Heart left ventricle (tissue), 16 donors: ENCODE measurements at regions not wholly inside any gene's neighbourhood (a gene's known extent, or its start where the extent isn't known, plus 50 kb on each side); places are given as distances from the start of the nearest gene placed in this dataset.

Experiments
- ATAC-seq, 4 donors: fragments of 200-7000 bp; cut with Tn5 transposase; one replicate each; pipeline ENCODE4 v1.9.1; 2020 to 2022; ENCODE audit warnings: moderate library complexity in 4 of 4, mild to moderate bottlenecking in 3 of 4, moderate number of reproducible peaks in 1 of 4
- DNase-seq, 5 donors: peaks; one replicate each; pipeline ENCODE4 v3.0.0-alpha.2; 2020
- H3K27ac ChIP-seq, 12 donors: fragments of 200-600 bp; sonication (generic) in 4 of 12; one replicate each; pipeline versions ENCODE4 v1.5.0 to v1.8.0; 2016 to 2022; ENCODE audit warnings: mild to moderate bottlenecking in 2 of 12
- H3K27me3 ChIP-seq, 9 donors: fragments of 200-600 bp; sonication (generic) in 2 of 9; one replicate each; pipeline versions ENCODE4 v1.5.1 to v1.8.0; 2016 to 2022; ENCODE audit warnings: mild to moderate bottlenecking in 3 of 9
- H3K36me3 ChIP-seq, 9 donors: fragments of 200-600 bp; sonication (generic) in 2 of 9; one replicate each; pipeline versions ENCODE4 v1.5.0 to v1.8.0; 2018 to 2022; ENCODE audit warnings: mild to moderate bottlenecking in 2 of 9
- H3K4me1 ChIP-seq, 12 donors: fragments of 200-600 bp; sonication (generic) in 4 of 12; one replicate each; pipeline versions ENCODE4 v1.5.0 to v1.8.0; 2016 to 2022; ENCODE audit warnings: mild to moderate bottlenecking in 3 of 12
- H3K4me3 ChIP-seq, 12 donors: fragments of 200-600 bp; sonication (generic) in 4 of 12; one replicate each; pipeline versions ENCODE4 v1.5.0 to v1.8.0; 2017 to 2022; ENCODE audit warnings: mild to moderate bottlenecking in 9 of 12, moderate library complexity in 4 of 12
- H3K9me3 ChIP-seq, 12 donors: fragments of 200-600 bp; sonication (generic) in 4 of 12; one replicate each; pipeline versions ENCODE4 v1.5.0 to v1.8.0; 2016 to 2022; ENCODE audit warnings: mild to moderate bottlenecking in 1 of 12
- CTCF ChIP-seq, 12 donors: fragments of 200-600 bp; sonication (generic) in 4 of 12; IDR thresholded peaks; one replicate each; pipeline versions ENCODE4 v1.5.0 to v1.8.0; 2018 to 2022; ENCODE audit warnings: antibody characterized with exemption in 12 of 12, mild to moderate bottlenecking in 5 of 12
- POLR2A ChIP-seq, 2 donors: fragments of 450-650 bp; IDR thresholded peaks; one replicate each; pipeline ENCODE4 v1.6.1; 2017; ENCODE audit warnings: antibody characterized with exemption in 2 of 2, mild to moderate bottlenecking in 2 of 2, moderate library complexity in 2 of 2
- WGBS, 4 donors: extraction: QIAGEN DNeasy Blood & Tissue Kit in 2 of 4; methylation state at CpG; one replicate each; pipeline versions ENCODE4 v1.1.5 to v1.1.7; 2013 to 2018; 5-methylcytosine and 5-hydroxymethylcytosine counted together
- intact Hi-C, 10 donors: fragments of 100-400 bp; cut with DNase I; formaldehyde crosslinking; loops; one replicate each; pipeline versions ENCODE4 v1.11.1 to v1.14.2; 2022
- donor health status: ischemic (EF 13 %, LVEDD 7.1; RV severe dilation, severe dysfunction).
- donor health status: healthy with polysubstance abuse.
- donor health status: DM: no; HTN: yes; CAD: no.
- donor health status: DM: no; HTN: no; CAD: no.
- donor health status: ischemic (EF 25% LVEDD 6.9; RV normal size, moderate dysfunction).
- donor health status: ischemic (EF 25% LVEDD 5.7; RV mildly dilated, moderate dysfunction).
- donor health status: healthy.
- donor health status: DM: yes; HTN: yes; CAD: no.
- donor health status: ischemic (EF 35%, LVEDD 5.7; RV mildly dilated, moderate dysfunction).
- donor health status: nonischemic (EF 11% LVEDD 7.7; RV severe dilation, severe dysfunction).
- donor health status: DM: yes; HTN: yes; CAD: no.
- donor health status: PGD.
- donor health status: ischemic (EF 29% LVEDD 5.4; RV normal size, mild dysfunction).
- donor health status: nonischemic (EF 23%, LVEDD 6.1; RV moderate dilation, normal function).

- ATAC-seq (peak; percentile 55 to 86 (median 81)), DNase-seq (peak in 1 of 5 donors; percentile 16)
- TF ChIP-seq CTCF (IDR thresholded peaks at IDR 0.05) (peak; percentile 57 to 79 (median 68)), POLR2A (IDR thresholded peaks at IDR 0.05) (no peak)
- WGBS, 4 donors: 30 to 57% (median 50%) methylated on average over 3 to 4 of the region's 4 CpGs
- H3K4me3 ChIP-seq: no peak overlapping the region
- no peaks in the 10 kb centered on the region for H3K9me3 ChIP-seq
- H3K27ac ChIP-seq: no peak overlapping the region
- H3K36me3 ChIP-seq: no peaks in the 10 kb centered on the region
- peaks cover 0 to 5% (median 0%) of the 10 kb centered on the region in 12 donors for H3K4me1 ChIP-seq
- intact Hi-C loops: loop anchor here (2.0 to 10.0 kb wide), 10 partner anchors 158 to 542 kb away; no protein-coding TSS in a partner anchor
- peaks cover 0 to 22% (median 11%) of the 10 kb centered on the region in 9 donors for H3K27me3 ChIP-seq
Measured at GRCh38 chr12:108457006-108457733, 57.9 kb upstream of the FICD start.

GRCh38 chr12:108455706-108456105 lies 59.4 kb upstream of the FICD start:
- H3K27ac ChIP-seq: no peak overlapping the region
- 66 to 89% (median 74%) methylated on average over 4 of the region's 4 CpGs for WGBS, 4 donors
- H3K4me3 ChIP-seq: no peak overlapping the region
- no peaks in the 10 kb centered on the region for H3K36me3 ChIP-seq
- H3K9me3 ChIP-seq: no peaks in the 10 kb centered on the region
- ATAC-seq: peak in 1 of 4 donors; percentile 42
- intact Hi-C loops: loop anchor here (2.0 to 10.0 kb wide), 10 partner anchors 157 to 541 kb away; no protein-coding TSS in a partner anchor
- H3K27me3 ChIP-seq: peaks cover 0 to 13% (median 2%) of the 10 kb centered on the region in 9 donors
- no peak for TF ChIP-seq POLR2A (IDR thresholded peaks at IDR 0.05)
- TF ChIP-seq CTCF (IDR thresholded peaks at IDR 0.05): no peak
- DNase-seq: no peak
- H3K4me1 ChIP-seq: peaks cover 0 to 5% (median 0%) of the 10 kb centered on the region in 12 donors

GRCh38 chr12:108454539-108455139 lies 60.4 kb upstream of the FICD start:
- TF ChIP-seq CTCF (IDR thresholded peaks at IDR 0.05) (no peak), POLR2A (IDR thresholded peaks at IDR 0.05) (no peak)
- Histone ChIP-seq H3K4me3 (no peak overlapping the region), H3K9me3 (no peaks in the 10 kb centered on the region), H3K27me3 (peaks cover 0 to 18% (median 2%) of the 10 kb centered on the region in 9 donors), H3K4me1 (peaks cover 0 to 5% (median 0%) of the 10 kb centered on the region in 12 donors), H3K36me3 (no peaks in the 10 kb centered on the region), H3K27ac (no peak overlapping the region)
- ATAC-seq (no peak), DNase-seq (no peak)
- intact Hi-C loops: loop anchor here (5.0 to 10.0 kb wide), 9 partner anchors 217 to 540 kb away; no protein-coding TSS in a partner anchor
- WGBS, 4 donors: 69 to 77% (median 73%) methylated on average over 5 of the region's 5 CpGs

- no peak for ATAC-seq
- intact Hi-C loops: loop anchor here in 1 of 10 donors (10.0 kb wide), 1 partner anchor 105 kb away; no protein-coding TSS in a partner anchor
- H3K9me3 ChIP-seq: no peaks in the 10 kb centered on the region
- H3K27ac ChIP-seq: no peak overlapping the region
- no peak overlapping the region for H3K4me3 ChIP-seq
- no peaks in the 10 kb centered on the region for H3K36me3 ChIP-seq
- H3K27me3 ChIP-seq: peaks cover 0 to 26% (median 3%) of the 10 kb centered on the region in 9 donors
- peaks cover 0 to 9% (median 0%) of the 10 kb centered on the region in 12 donors for H3K4me1 ChIP-seq
- DNase-seq: no peak
- 53 to 72% (median 58%) methylated on average over 2 of the region's 2 CpGs for WGBS, 4 donors
- no peak for TF ChIP-seq POLR2A (IDR thresholded peaks at IDR 0.05)
- no peak for TF ChIP-seq CTCF (IDR thresholded peaks at IDR 0.05)
Measured at GRCh38 chr12:108449478-108449877, 65.6 kb upstream of the FICD start.
